Activated T-helper 1 cell treated with anti-CD3 and anti-CD28 coated beads, Interleukin-12 subunit alpha, Interleukin-12 subunit beta, Interleukin-2, Interleukin-4 antibody, amounts not matched to agents 30 ng/mL and 10 ng/mL and 1 ng/mL, durations not matched to agents 14 hours and 24 hours and 36 hours (primary cell): ENCODE measurements at regions not wholly inside any gene's neighbourhood (a gene's known extent, or its start where the extent isn't known, plus 50 kb on each side); places are given as distances from the start of the nearest gene placed in this dataset.

ENCODE experiments used
- DNase-seq: peaks from one replicate; pipeline ENCODE4 v3.0.0; 2021; ENCODE audit warnings: low spot score
- H3K27ac Mint-ChIP-seq: one replicate; pipeline ENCODE4 v1.8.0; 2021; ENCODE audit warnings: mild to moderate bottlenecking, mixed read lengths
- H3K27me3 Mint-ChIP-seq: one replicate; pipeline ENCODE4 v1.8.0; 2022; ENCODE audit warnings: mild to moderate bottlenecking, moderate library complexity, mixed read lengths; ENCODE audit not compliant: insufficient read depth
- H3K36me3 Mint-ChIP-seq: one replicate; pipeline ENCODE4 v1.8.0; 2021; ENCODE audit warnings: low read depth, mixed read lengths
- H3K4me1 Mint-ChIP-seq: one replicate; pipeline ENCODE4 v1.8.0; 2021; ENCODE audit warnings: low read depth, mixed read lengths
- H3K4me3 Mint-ChIP-seq: one replicate; pipeline ENCODE4 v1.8.0; 2021; ENCODE audit warnings: mild to moderate bottlenecking, moderate library complexity, mixed read lengths
- H3K9me3 Mint-ChIP-seq: one replicate; pipeline ENCODE4 v1.8.0; 2021; ENCODE audit warnings: mixed read lengths
- intact Hi-C: fragments of 100-400 bp; cut with micrococcal nuclease; formaldehyde crosslinking; loops from one replicate; pipeline ENCODE4 v1.15.1; 2024

GRCh38 chr6:120908767-120909166, 425.5 kb downstream of the TBC1D32 start:
- no peaks in the 10 kb centered on the region for H3K27me3 Mint-ChIP-seq
- H3K27ac Mint-ChIP-seq = no peak overlapping the region
- no peaks in the 10 kb centered on the region for H3K36me3 Mint-ChIP-seq
- no peaks in the 10 kb centered on the region for H3K4me1 Mint-ChIP-seq
- no peaks in the 10 kb centered on the region for H3K9me3 Mint-ChIP-seq
- H3K4me3 Mint-ChIP-seq = no peak overlapping the region
- intact Hi-C loops = no loop called here
- DNase-seq = no peak

DNA sequence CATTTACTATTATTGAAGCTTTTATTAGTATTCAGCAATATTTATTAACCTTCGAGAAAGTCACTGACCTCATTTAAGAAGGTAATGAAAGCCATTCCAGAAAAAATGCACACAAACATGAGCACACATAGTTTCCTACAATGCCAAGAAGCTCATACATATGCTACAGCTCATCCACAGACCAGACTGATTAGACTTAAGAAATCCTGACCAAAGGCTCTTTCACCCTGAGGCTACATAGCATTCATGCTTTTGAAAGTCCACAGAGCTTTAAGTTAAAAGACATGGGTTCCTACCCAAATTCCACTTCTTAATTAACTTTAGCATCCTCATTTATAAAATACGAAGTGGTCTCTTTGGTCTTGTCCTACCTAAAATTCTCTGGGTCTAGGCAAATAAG, 430.4 kb downstream of the TBC1D32 start:
- H3K9me3 Mint-ChIP-seq = no peaks in the 10 kb centered on the region
- no peaks in the 10 kb centered on the region for H3K27me3 Mint-ChIP-seq
- H3K4me1 Mint-ChIP-seq = no peaks in the 10 kb centered on the region
- intact Hi-C loops = no loop called here
- no peak overlapping the region for H3K27ac Mint-ChIP-seq
- H3K4me3 Mint-ChIP-seq = no peak overlapping the region
- H3K36me3 Mint-ChIP-seq = no peaks in the 10 kb centered on the region
- no peak for DNase-seq

- no peaks in the 10 kb centered on the region for H3K36me3 Mint-ChIP-seq
- intact Hi-C loops = no loop called here
- no peaks in the 10 kb centered on the region for H3K9me3 Mint-ChIP-seq
- DNase-seq = no peak
- no peaks in the 10 kb centered on the region for H3K4me1 Mint-ChIP-seq
- no peak overlapping the region for H3K4me3 Mint-ChIP-seq
- no peak overlapping the region for H3K27ac Mint-ChIP-seq
- H3K27me3 Mint-ChIP-seq = no peaks in the 10 kb centered on the region
These were observed 434.3 kb downstream of the TBC1D32 start for GRCh38 chr6:120899932-120900331.

DNA sequence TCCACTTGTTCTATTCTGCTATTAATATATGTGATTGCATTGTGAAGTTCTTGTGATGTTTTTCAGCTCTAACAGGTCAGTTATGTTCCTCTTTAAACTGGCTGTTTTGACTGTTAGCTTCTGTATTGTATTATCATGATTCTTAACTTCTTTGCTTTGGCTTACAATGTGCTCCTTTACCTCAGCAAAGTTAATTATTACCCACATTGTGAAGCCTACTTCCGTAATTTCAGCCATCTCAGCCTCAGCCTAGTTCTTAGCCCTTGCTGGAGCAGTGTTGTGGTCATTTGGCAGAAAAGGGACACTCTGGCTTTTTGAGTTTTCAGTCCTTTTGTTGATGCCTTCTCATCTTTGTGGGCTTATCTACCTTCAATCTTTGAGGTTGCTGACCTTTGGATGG, 440.2 kb downstream of the TBC1D32 start:
- Mint-ChIP-seq H3K4me3 (no peak overlapping the region), H3K4me1 (no peaks in the 10 kb centered on the region), H3K9me3 (peaks cover 15% of the 10 kb centered on the region), H3K36me3 (no peaks in the 10 kb centered on the region), H3K27me3 (no peaks in the 10 kb centered on the region), H3K27ac (no peak overlapping the region)
- intact Hi-C loops = no loop called here
- no peak for DNase-seq

GRCh38 chr6:120876931-120877330, 457.3 kb downstream of the TBC1D32 start:
- no peaks in the 10 kb centered on the region for H3K4me1 Mint-ChIP-seq
- H3K9me3 Mint-ChIP-seq = no peaks in the 10 kb centered on the region
- H3K27me3 Mint-ChIP-seq = no peaks in the 10 kb centered on the region
- no peak overlapping the region for H3K4me3 Mint-ChIP-seq
- no peak overlapping the region for H3K27ac Mint-ChIP-seq
- intact Hi-C loops = no loop called here
- no peak for DNase-seq
- H3K36me3 Mint-ChIP-seq = no peaks in the 10 kb centered on the region

DNA sequence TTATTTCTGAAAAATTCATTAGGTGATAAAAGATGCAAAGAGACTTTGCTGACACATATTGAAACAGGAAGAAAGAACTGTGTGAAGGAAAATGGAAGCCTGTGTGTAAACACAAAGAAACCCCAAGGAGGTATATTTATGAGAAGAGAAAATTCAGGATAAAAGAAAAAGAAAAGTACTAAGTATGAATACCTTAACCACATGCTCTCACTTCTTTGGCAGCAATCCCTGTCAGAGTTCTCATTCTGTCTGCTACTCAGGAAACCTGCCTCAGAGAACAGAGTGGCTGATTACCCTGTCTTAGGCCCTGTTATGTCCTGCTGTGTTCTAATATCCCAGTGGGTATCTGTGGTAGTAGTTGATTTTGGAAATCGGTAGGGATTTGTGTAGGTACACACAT, 457.9 kb downstream of the TBC1D32 start:
- H3K9me3 Mint-ChIP-seq = no peaks in the 10 kb centered on the region
- no peak for DNase-seq
- no peak overlapping the region for H3K27ac Mint-ChIP-seq
- no peaks in the 10 kb centered on the region for H3K27me3 Mint-ChIP-seq
- H3K36me3 Mint-ChIP-seq = no peaks in the 10 kb centered on the region
- no peaks in the 10 kb centered on the region for H3K4me1 Mint-ChIP-seq
- intact Hi-C loops = no loop called here
- no peak overlapping the region for H3K4me3 Mint-ChIP-seq

DNA sequence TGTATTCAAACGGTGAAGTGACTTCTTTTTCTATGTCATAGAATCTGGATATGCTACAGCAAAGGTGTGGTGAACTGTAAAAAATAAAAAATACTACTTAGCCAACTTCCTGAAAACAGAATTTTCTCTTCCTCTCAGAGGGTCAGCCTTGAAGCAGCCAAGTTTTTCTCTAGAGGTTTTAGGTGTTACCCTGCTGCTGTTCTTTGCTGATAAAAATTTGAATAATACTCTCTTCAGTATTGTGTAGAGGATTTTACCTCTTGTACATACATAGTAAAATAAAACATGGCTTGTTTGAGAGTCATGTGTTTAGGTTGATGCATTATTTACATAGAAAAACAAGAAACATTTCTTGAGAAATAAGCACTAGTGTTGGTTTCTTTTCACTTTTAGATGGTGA, 458.4 kb downstream of the TBC1D32 start:
- H3K9me3 Mint-ChIP-seq = no peaks in the 10 kb centered on the region
- H3K4me3 Mint-ChIP-seq = no peak overlapping the region
- no peaks in the 10 kb centered on the region for H3K4me1 Mint-ChIP-seq
- no peaks in the 10 kb centered on the region for H3K27me3 Mint-ChIP-seq
- intact Hi-C loops = no loop called here
- H3K27ac Mint-ChIP-seq = no peak overlapping the region
- H3K36me3 Mint-ChIP-seq = no peaks in the 10 kb centered on the region
- DNase-seq = no peak

DNA sequence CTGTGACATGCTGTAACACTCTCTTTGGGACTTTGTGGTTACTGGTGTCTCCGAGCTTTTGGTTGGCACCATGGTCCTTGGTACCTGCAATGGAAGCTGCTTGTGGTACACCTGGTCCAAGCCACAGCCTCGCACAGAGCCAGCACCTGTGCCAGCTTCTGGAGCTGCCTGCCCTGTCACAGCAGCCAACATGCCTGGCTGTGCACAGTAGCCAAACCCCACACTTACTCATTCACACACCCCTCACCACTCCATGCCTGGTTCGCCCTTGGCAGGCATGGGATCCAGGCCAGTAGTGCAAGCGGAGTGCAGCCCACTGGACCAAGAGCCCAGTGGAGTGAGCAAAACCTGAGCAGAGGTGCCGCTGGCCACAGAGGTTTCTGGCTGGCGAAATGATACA, 459.9 kb downstream of the TBC1D32 start:
- Mint-ChIP-seq H3K36me3 (no peaks in the 10 kb centered on the region), H3K9me3 (peaks cover 4% of the 10 kb centered on the region), H3K4me3 (no peak overlapping the region), H3K27ac (no peak overlapping the region), H3K27me3 (no peaks in the 10 kb centered on the region), H3K4me1 (no peaks in the 10 kb centered on the region)
- intact Hi-C loops = no loop called here
- DNase-seq = no peak

- H3K4me3 Mint-ChIP-seq = no peak overlapping the region
- H3K9me3 Mint-ChIP-seq = peaks cover 4% of the 10 kb centered on the region
- no peaks in the 10 kb centered on the region for H3K27me3 Mint-ChIP-seq
- no peak overlapping the region for H3K27ac Mint-ChIP-seq
- intact Hi-C loops = no loop called here
- H3K36me3 Mint-ChIP-seq = no peaks in the 10 kb centered on the region
- H3K4me1 Mint-ChIP-seq = no peaks in the 10 kb centered on the region
- no peak for DNase-seq
These were observed 461.0 kb downstream of the TBC1D32 start for GRCh38 chr6:120873125-120873865.

DNA sequence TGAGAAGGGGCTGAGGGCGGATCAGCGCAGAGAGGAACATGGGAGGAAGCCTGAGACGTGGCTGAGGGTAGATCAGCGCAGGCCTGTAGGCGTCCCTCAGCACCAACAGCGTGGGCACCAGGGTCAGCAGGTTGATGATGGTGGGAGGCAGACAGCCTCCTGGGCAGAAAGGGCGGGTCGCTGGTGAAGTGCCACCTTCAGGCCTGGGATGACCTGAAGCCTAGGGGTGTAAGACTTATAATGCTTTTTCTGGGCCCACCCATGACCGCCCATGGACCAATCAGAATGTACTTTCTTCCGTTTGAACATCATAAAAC, 462.1 kb downstream of the TBC1D32 start:
- H3K27ac Mint-ChIP-seq = no peak overlapping the region
- H3K27me3 Mint-ChIP-seq = no peaks in the 10 kb centered on the region
- no peak overlapping the region for H3K4me3 Mint-ChIP-seq
- H3K9me3 Mint-ChIP-seq = peaks cover 4% of the 10 kb centered on the region
- H3K4me1 Mint-ChIP-seq = no peaks in the 10 kb centered on the region
- intact Hi-C loops = no loop called here
- no peak for DNase-seq
- H3K36me3 Mint-ChIP-seq = no peaks in the 10 kb centered on the region

DNA sequence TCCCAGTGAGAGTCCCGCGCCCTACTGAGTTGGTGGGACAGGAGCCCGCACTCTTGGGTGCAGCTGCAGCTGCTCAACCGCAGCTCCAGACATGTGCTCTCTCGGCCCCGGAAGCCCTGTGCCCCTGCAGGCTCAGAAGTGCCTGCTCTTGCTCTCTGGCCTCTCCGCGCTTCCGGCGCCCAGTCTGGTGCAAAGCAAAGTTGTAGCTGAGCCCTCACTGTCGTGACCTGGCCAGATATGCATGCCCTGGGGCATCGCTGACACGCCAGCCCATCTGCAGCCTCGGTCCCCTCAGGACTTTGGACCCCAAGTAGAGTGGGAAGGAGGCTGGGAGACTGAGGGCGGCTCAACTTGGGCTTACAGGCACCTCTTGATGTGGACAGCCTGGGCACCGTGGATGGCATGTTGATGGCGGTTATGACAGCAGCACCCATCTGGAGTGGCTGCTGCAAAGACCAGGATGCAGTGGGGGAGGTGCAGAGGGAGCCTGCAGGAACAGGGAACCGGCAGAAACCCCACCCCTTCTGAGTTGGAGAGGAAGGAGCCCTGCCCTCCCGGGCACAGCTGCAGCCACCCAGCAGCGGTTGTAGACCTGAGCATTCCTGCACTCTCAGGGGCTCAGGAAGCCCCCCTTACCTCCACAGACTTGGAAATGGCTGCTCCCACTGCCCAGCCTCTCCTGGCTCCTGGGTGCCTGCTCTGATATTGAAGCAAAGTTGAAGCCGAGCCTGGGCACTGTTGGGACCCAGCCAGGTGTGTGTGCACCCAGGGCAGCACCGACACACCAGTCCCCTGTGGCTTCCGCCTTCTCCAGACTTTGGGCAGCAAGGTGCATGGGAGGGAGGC, 462.6 kb downstream of the TBC1D32 start:
- H3K27me3 Mint-ChIP-seq = no peaks in the 10 kb centered on the region
- intact Hi-C loops = no loop called here
- no peak overlapping the region for H3K27ac Mint-ChIP-seq
- H3K36me3 Mint-ChIP-seq = no peaks in the 10 kb centered on the region
- H3K4me1 Mint-ChIP-seq = no peaks in the 10 kb centered on the region
- DNase-seq = no peak
- H3K4me3 Mint-ChIP-seq = no peak overlapping the region
- H3K9me3 Mint-ChIP-seq = peaks cover 4% of the 10 kb centered on the region

DNA sequence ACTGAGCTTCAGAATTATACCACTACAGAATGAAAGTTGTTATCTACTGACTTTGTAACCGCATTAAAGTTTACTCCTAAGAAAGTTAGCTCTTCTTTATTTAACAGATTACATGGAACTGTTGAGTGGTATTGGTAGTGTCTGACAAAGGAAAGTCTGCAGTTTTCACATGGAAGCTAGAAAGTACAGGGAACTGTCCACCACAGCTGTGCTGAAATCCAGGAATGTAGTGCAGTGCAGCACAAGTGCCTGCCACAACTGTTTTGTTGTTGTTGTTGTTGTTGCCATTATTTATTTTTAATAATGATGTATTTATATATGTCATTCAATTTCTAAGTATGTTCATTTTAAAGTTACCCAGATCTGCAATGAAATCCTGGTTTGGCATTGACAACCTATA, 464.9 kb downstream of the TBC1D32 start:
- no peaks in the 10 kb centered on the region for H3K36me3 Mint-ChIP-seq
- intact Hi-C loops = no loop called here
- peaks cover 4% of the 10 kb centered on the region for H3K9me3 Mint-ChIP-seq
- no peak overlapping the region for H3K4me3 Mint-ChIP-seq
- no peak overlapping the region for H3K27ac Mint-ChIP-seq
- no peak for DNase-seq
- H3K27me3 Mint-ChIP-seq = no peaks in the 10 kb centered on the region
- no peaks in the 10 kb centered on the region for H3K4me1 Mint-ChIP-seq

DNA sequence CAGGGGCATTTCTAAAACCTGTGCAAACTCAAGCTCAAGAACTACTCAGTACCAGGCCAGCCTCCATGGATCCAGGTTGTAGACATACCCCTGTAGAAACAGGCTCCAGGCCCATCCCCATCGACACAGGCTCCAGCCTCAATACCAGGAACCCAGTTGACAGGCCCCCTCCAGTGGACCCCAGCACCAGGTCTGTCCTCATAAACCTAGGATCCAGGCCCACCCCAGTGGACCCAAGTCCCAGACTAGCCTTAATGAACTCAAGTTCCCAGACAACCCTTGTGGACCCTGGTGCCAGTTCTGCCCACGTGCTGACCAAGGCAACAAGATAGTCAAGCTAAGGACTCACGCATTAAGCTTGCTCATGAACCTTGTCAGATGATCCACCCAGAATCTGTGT, 476.9 kb downstream of the TBC1D32 start:
- Mint-ChIP-seq H3K36me3 (no peaks in the 10 kb centered on the region), H3K27me3 (no peaks in the 10 kb centered on the region), H3K4me3 (no peak overlapping the region), H3K4me1 (no peaks in the 10 kb centered on the region), H3K9me3 (peaks cover 3% of the 10 kb centered on the region), H3K27ac (no peak overlapping the region)
- intact Hi-C loops = no loop called here
- no peak for DNase-seq
